GM12878 (cell line): ENCODE measurements at regions not wholly inside any gene's neighbourhood (a gene's known extent, or its start where the extent isn't known, plus 50 kb on each side); places are given as distances from the start of the nearest gene placed in this dataset.

Experiments used
- ATAC-seq: fragments of 200-7000 bp; cut with Tn5 transposase; 3 replicates; pipeline ENCODE4 v1.9.1; 2020; ENCODE audit warnings: mild to moderate bottlenecking, moderate library complexity
- BruUV-seq: library from RNA; stranded (reverse); fragments of 400-500 nt; replicated peaks from 2 replicates; lab custom pipeline; 2021; lab: Mats Ljungman, UMichigan
- CTCF ChIA-PET: fragments of 300-600 bp; sonication (Branson Sonifier 250); formaldehyde crosslinking; extraction: SDS; loops from one replicate; lab custom pipeline; 2021; ENCODE audit warnings: inconsistent platforms; lab: Yijun Ruan, JAX
- POLR2A ChIA-PET: fragments of 350-600 bp; formaldehyde crosslinking; extraction: SDS; loops from one replicate; lab custom pipeline; 2021; ENCODE audit warnings: inconsistent platforms; lab: Charles Lee
- RAD21 ChIA-PET: fragments of 300-600 bp; sonication (Branson Sonifier 250); formaldehyde crosslinking; loops from one replicate; lab custom pipeline; 2023; ENCODE audit warnings: antibody characterized with exemption; ENCODE audit not compliant: unreplicated experiment; lab: Charles Lee
- SMC1A ChIA-PET: fragments of 300-600 bp; sonication (Branson Sonifier 250); formaldehyde crosslinking; loops from one replicate; lab custom pipeline; 2023; ENCODE audit not compliant: unreplicated experiment, uncharacterized antibody; lab: Charles Lee
- DNase-seq: peaks from one replicate; pipeline ENCODE4 v3.0.0-alpha.2; 2011; ENCODE audit warnings: low read depth, low spot score
- FAIRE-seq: peaks from 3 replicates; lab custom pipeline; 2011; peaks lifted over from hg19 to GRCh38; lab: Jason Lieb, UNC
- H2AFZ ChIP-seq: 2 replicates; pipeline ENCODE4 v1.6.0; 2011; ENCODE audit warnings: low read depth, low read length, control low read depth; ENCODE audit not compliant: control insufficient read depth
- H3K27ac ChIP-seq: 2 replicates; pipeline ENCODE4 v1.5.1; 2011; ENCODE audit warnings: control low read depth; ENCODE audit not compliant: control insufficient read depth, insufficient read depth
- H3K27me3 ChIP-seq, 2 experiments: replicated peaks in 1 of 2; 2 replicates each; pipeline versions ENCODE4 v1.6.0 to v1.6.1; 2011; ENCODE audit warnings: low read length in 1 of 2; ENCODE audit not compliant: control insufficient read depth in 2 of 2, insufficient read depth in 2 of 2
- H3K36me3 ChIP-seq, 2 experiments: 2 replicates each; pipeline ENCODE4 v1.5.1; 2011; ENCODE audit warnings: low read length in 1 of 2; ENCODE audit not compliant: control insufficient read depth in 2 of 2, insufficient read depth in 2 of 2
- H3K4me1 ChIP-seq: 2 replicates; pipeline ENCODE4 v1.6.1; 2011; ENCODE audit warnings: mild to moderate bottlenecking, low read length, moderate library complexity, mixed read lengths; ENCODE audit not compliant: control insufficient read depth, insufficient read depth
- H3K4me2 ChIP-seq: 2 replicates; pipeline ENCODE4 v1.6.0; 2011; ENCODE audit warnings: control low read depth; ENCODE audit not compliant: control insufficient read depth, insufficient read depth
- H3K4me3 ChIP-seq: fragments of 200-600 bp; sonication (generic); 2 replicates; pipeline ENCODE4 v1.5.1; 2016
- H3K79me2 ChIP-seq: 2 replicates; pipeline ENCODE4 v1.6.0; 2011; ENCODE audit warnings: low read length; ENCODE audit not compliant: control insufficient read depth, insufficient read depth
- H3K9ac ChIP-seq: 2 replicates; pipeline ENCODE4 v1.8.0; 2011; ENCODE audit warnings: low read length, control low read depth, mixed read lengths; ENCODE audit not compliant: control insufficient read depth, insufficient read depth
- H3K9me3 ChIP-seq: replicated peaks from 3 replicates; pipeline ENCODE4 v1.5.1; 2011; ENCODE audit warnings: mild to moderate bottlenecking, low read length; ENCODE audit not compliant: control insufficient read depth, insufficient read depth
- H4K20me1 ChIP-seq: 2 replicates; pipeline ENCODE4 v1.6.0; 2011; ENCODE audit not compliant: control insufficient read depth, insufficient read depth
- BRCA1 ChIP-seq: IDR thresholded peaks from 2 replicates; pipeline ENCODE4 v1.6.1; 2011; ENCODE audit warnings: low read depth, low read length, improper control_type of control experiment
- CHD2 ChIP-seq: IDR thresholded peaks from 2 replicates; pipeline ENCODE4 v1.6.1; 2011; ENCODE audit warnings: low read depth, low read length, improper control_type of control experiment, borderline replicate concordance
- CUX1 ChIP-seq: IDR thresholded peaks from 2 replicates; pipeline ENCODE4 v1.6.1; 2012; ENCODE audit warnings: improper control_type of control experiment, low read depth, low read length; ENCODE audit not compliant: insufficient replicate concordance
- EGR1 ChIP-seq, 2 experiments: IDR thresholded peaks; 1 replicate in 1 of 2; 2 replicates in 1 of 2; pipeline ENCODE4 v1.6.1; 2011 to 2012; ENCODE audit warnings: low read depth in 2 of 2, low read length in 2 of 2, borderline replicate concordance in 1 of 2, mild to moderate bottlenecking in 1 of 2, moderate library complexity in 1 of 2
- HDGF ChIP-seq: fragments of 450-650 bp; IDR thresholded peaks from 2 replicates; pipeline ENCODE4 v1.6.1; 2016; ENCODE audit warnings: antibody characterized with exemption
- KDM1A ChIP-seq: fragments of 200-600 bp; sonication (generic); IDR thresholded peaks from 2 replicates; pipeline ENCODE4 v1.6.1; 2016; ENCODE audit warnings: borderline replicate concordance
- NFYA ChIP-seq: IDR thresholded peaks from 2 replicates; pipeline ENCODE4 v1.6.1; 2011; ENCODE audit warnings: low read depth, mild to moderate bottlenecking, low read length, improper control_type of control experiment, borderline replicate concordance
- RAD21 ChIP-seq: IDR thresholded peaks from 2 replicates; pipeline ENCODE4 v1.6.1; 2011; ENCODE audit warnings: mild to moderate bottlenecking, low read depth, low read length, moderate library complexity; ENCODE audit not compliant: insufficient read depth
- RBBP5 ChIP-seq: fragments of 200-600 bp; sonication (generic); conservative IDR thresholded peaks from 2 replicates; pipeline ENCODE4 v1.6.1; 2016
- REST ChIP-seq: IDR thresholded peaks from 2 replicates; pipeline ENCODE4 v1.6.1; 2012; ENCODE audit warnings: mild to moderate bottlenecking, low read depth, low read length
- RFX5 ChIP-seq: IDR thresholded peaks from 2 replicates; pipeline ENCODE4 v1.6.1; 2011; ENCODE audit warnings: low read depth, low read length, improper control_type of control experiment
- SP1 ChIP-seq: IDR thresholded peaks from one replicate; pipeline ENCODE4 v1.6.1; 2011; ENCODE audit warnings: low read depth, low read length
- SRF ChIP-seq, 2 experiments: IDR thresholded peaks; 2 replicates each; pipeline ENCODE4 v1.6.1; 2011; ENCODE audit warnings: low read depth in 2 of 2, low read length in 2 of 2, mild to moderate bottlenecking in 1 of 2, moderate library complexity in 1 of 2
- TCF3 ChIP-seq: IDR thresholded peaks from 2 replicates; pipeline ENCODE4 v1.6.1; 2012; ENCODE audit warnings: low read depth, mild to moderate bottlenecking, low read length, borderline replicate concordance; ENCODE audit not compliant: insufficient read depth
- TCF7 ChIP-seq: IDR thresholded peaks from 2 replicates; pipeline ENCODE4 v1.6.1; 2014; ENCODE audit warnings: antibody characterized with exemption, borderline replicate concordance
- WRNIP1 ChIP-seq: IDR thresholded peaks from 2 replicates; pipeline ENCODE4 v1.6.1; 2011; ENCODE audit warnings: low read depth, low read length, improper control_type of control experiment, borderline replicate concordance
- ZNF217 ChIP-seq: fragments of 450-650 bp; IDR thresholded peaks from 2 replicates; pipeline ENCODE4 v1.6.1; 2017; ENCODE audit warnings: antibody characterized with exemption, mild to moderate bottlenecking
- ZNF384 ChIP-seq: IDR thresholded peaks from 2 replicates; pipeline ENCODE4 v1.6.1; 2012; ENCODE audit warnings: low read depth, mild to moderate bottlenecking, low read length, improper control_type of control experiment, borderline replicate concordance
- WGBS: methylation state at CpG from one replicate; pipeline ENCODE4 v1.1.6; 2016; ENCODE audit warnings: low lambda C conversion rate; ENCODE audit not compliant: insufficient replicate concordance, insufficient coverage; ENCODE audit errors: missing lambda C conversion rate; 5-methylcytosine and 5-hydroxymethylcytosine counted together
- in situ Hi-C: fragments of 300-500 bp; cut with MboI; formaldehyde crosslinking; loops from 9 replicates; pipeline ENCODE4 v1.14.3; 2018; ENCODE audit warnings: mixed read lengths
- intact Hi-C: fragments of 100-400 bp; cut with micrococcal nuclease; formaldehyde crosslinking; loops from one replicate; pipeline ENCODE4 v1.14.2; 2022; ENCODE audit not compliant: unreplicated experiment

GRCh38 chr14:83535444-83535843 lies 1994.5 kb upstream of the FLRT2 start:
- DNase-seq = no peak
- H3K4me2 ChIP-seq = no peak overlapping the region
- ATAC-seq = no peak
- no peak overlapping the region for H3K9ac ChIP-seq
- intact Hi-C loops = no loop called here
- H3K27me3 ChIP-seq = no peaks in the 10 kb centered on the region
- H3K4me1 ChIP-seq = no peaks in the 10 kb centered on the region
- FAIRE-seq = no peak
- ChIA-PET SMC1A (interaction anchor here (0.7 to 0.9 kb wide), 2 partner anchors 12 to 15 kb away, joined by 3 read pairs; no protein-coding TSS in a partner anchor), CTCF (no interaction called here), POLR2A (no interaction called here), RAD21 (interaction anchor here (1.0 kb wide), 1 partner anchor 25 kb away, joined by 3 read pairs; no protein-coding TSS in a partner anchor)
- H3K79me2 ChIP-seq = no peaks in the 10 kb centered on the region
- H3K27ac ChIP-seq = no peak overlapping the region
- no peak overlapping the region for H3K4me3 ChIP-seq
- 24% methylated on average over 5 of the region's 5 CpGs for WGBS
- no peaks in the 10 kb centered on the region for H3K36me3 ChIP-seq
- no peaks in the 10 kb centered on the region for H3K9me3 ChIP-seq
- in situ Hi-C loops = no loop called here
- no TSS peak for BruUV-seq
- H4K20me1 ChIP-seq = no peaks in the 10 kb centered on the region
- no peak overlapping the region for H2AFZ ChIP-seq
- TF ChIP-seq ZNF384 = no peak
- no peak for TF ChIP-seq EGR1 (IDR thresholded peaks at IDR 0.05; ENCODE audit: borderline replicate concordance in 1 of 2, low read depth in 2 of 2, low read length in 2 of 2)
- no peak for TF ChIP-seq CUX1
- no peak for TF ChIP-seq BRCA1
- TF ChIP-seq TCF7 = no peak
- TF ChIP-seq RBBP5 = no peak
- TF ChIP-seq TCF3 = no peak
- no peak for TF ChIP-seq RFX5
- no peak for TF ChIP-seq ZNF217
- TF ChIP-seq RAD21 = no peak
- TF ChIP-seq SRF (IDR thresholded peaks at IDR 0.05; ENCODE audit: low read depth in 2 of 2, low read length in 2 of 2) = no peak
- no peak for TF ChIP-seq CHD2
- TF ChIP-seq HDGF = no peak
- TF ChIP-seq KDM1A = no peak
- TF ChIP-seq WRNIP1 = no peak
- no peak for TF ChIP-seq SP1
- no peak for TF ChIP-seq NFYA
- no peak for TF ChIP-seq REST
